GM13977 (cell line): ENCODE measurements at regions not wholly inside any gene's neighbourhood (a gene's known extent, or its start where the extent isn't known, plus 50 kb on each side); places are given as distances from the start of the nearest gene placed in this dataset.

ENCODE experiments used
- DNase-seq: peaks from one replicate; pipeline ENCODE4 v3.0.0; 2012; ENCODE audit warnings: low spot score
- in situ Hi-C: fragments of 300-500 bp; cut with MboI; formaldehyde crosslinking; loops from one replicate; pipeline ENCODE4 v1.12.0; 2022; ENCODE audit warnings: low sequenced_read_pairs, low pct_unique_long_range_greater_than_20kb, mixed read lengths, inconsistent platforms; ENCODE audit not compliant: unreplicated experiment
- TF ChIP-seq, protein P1 (sequence below): IDR thresholded peaks from 2 replicates; pipeline ENCODE4 v1.5.1; 2012; ENCODE audit warnings: mild to moderate bottlenecking, control low read depth; ENCODE audit not compliant: insufficient read depth; ENCODE audit errors: extremely low read depth, missing control alignments

DNA sequence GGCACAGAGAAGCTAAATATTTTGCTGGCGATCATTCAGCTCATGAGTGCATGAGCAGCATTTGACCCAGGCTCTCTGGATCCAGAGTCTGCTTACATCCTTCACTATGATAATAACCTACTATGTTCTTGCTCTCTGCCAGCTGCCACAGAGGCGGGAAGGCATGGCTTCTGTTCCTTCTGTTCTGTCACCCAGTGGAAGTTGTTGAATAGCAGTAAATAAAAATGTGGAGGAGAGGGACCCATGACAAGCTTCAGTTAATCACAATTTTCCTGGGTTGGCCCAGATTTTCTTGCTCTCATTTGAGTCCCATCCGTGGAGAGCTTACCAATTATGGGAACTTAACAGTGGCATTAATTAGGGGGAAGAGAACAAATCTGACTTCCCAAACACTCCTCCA lies 250.1 kb upstream of the NOCT start:
- no peak for DNase-seq
- in situ Hi-C loops = no loop called here
- TF ChIP-seq, protein P1, sequence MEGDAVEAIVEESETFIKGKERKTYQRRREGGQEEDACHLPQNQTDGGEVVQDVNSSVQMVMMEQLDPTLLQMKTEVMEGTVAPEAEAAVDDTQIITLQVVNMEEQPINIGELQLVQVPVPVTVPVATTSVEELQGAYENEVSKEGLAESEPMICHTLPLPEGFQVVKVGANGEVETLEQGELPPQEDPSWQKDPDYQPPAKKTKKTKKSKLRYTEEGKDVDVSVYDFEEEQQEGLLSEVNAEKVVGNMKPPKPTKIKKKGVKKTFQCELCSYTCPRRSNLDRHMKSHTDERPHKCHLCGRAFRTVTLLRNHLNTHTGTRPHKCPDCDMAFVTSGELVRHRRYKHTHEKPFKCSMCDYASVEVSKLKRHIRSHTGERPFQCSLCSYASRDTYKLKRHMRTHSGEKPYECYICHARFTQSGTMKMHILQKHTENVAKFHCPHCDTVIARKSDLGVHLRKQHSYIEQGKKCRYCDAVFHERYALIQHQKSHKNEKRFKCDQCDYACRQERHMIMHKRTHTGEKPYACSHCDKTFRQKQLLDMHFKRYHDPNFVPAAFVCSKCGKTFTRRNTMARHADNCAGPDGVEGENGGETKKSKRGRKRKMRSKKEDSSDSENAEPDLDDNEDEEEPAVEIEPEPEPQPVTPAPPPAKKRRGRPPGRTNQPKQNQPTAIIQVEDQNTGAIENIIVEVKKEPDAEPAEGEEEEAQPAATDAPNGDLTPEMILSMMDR = no peak

DNA sequence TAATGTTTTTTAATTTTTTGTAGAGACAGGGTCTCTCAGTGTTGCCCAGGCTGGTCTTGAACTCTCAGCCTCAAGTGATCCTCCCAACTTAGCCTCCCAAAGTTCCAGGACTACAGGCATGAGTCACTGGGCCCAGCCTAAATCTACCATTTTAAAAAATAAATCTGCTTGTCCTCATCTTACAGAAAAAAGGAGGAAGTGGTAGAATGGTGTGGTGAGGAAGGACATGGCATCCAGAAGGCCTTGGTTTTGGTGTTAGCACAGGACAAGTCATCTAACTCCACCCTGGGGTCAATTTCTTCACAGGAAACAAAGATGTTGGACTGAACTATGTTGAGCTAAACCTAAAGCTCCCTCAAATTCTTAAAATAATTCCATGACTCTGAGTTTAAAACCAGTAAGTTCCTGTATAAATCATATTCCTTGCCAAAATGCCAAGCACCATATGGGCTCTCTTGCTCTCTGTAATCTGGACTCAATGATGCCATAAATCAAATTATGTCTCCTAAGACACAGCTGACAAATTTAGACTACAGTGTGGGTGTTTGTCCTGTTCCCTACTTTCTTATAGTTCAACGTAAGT lies 253.9 kb upstream of the NOCT start:
- no peak for DNase-seq
- in situ Hi-C loops = no loop called here
- TF ChIP-seq, protein P1 = no peak

DNA sequence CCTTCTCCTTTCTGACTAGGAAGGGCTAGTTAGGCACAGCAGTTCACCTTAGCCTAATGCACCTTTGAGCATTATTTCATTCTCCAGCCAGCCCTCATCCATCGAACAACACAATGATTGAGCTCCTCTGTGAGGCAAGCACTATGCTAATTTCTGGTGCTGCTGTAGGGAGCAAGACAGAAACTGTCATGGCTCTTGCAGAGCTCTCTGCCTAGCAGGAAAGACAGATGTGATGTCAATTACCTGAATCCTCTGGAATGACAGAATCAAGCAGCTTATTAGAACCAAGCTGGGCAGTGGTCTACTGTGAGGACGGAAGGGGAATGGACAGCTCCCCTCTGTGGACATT lies 256.1 kb upstream of the NOCT start:
- TF ChIP-seq, protein P1 = no peak
- in situ Hi-C loops = no loop called here
- DNase-seq = no peak

DNA sequence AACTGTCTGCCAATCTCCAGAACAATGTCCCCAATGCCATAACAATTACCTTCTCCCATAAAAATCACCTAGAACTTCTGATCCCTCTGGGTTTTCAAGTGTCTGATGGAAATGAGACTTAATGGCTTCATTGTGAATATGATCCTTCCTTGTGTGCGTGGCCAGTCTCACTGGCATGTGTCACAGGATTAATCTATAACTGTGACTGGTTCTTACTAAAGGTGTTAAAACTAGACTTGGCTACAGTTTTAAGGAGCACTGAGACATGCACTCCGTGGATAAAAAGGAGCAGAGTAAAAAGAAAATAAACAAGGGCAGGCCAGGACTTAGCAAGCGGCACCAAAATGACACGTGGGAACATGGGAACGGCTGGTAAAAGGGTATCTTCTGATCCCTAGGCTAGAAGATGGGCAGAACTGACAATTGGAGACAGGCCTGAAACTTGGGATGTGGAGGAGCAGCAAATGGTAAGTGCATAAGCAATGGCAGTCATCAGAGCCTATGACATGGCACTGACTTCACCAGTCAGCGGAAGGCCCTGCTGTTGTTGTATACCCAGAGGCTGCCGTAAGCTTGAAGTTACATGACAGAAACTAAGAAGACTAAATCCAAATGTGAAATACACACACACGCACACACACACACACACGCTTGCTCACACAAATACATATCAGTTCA lies 256.6 kb upstream of the NOCT start:
- DNase-seq = no peak
- in situ Hi-C loops = no loop called here
- TF ChIP-seq, protein P1 = no peak

DNA sequence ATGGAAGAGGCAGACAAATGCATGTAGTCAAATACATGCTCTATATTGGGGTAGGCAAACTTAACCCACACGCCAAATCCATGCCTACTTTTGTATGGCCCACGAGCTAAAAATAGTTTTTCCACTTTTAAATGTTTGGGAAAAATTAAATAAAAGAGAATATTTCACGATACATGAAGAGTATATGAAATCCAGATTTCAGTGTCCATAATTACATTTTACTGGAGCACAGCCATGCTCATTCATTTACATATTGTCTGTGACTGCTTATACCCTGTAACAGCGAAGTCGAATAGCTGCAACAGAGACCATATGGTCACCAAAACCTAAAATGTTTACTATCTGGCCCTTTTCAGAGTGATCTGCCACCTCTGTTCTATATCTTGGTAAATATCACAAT lies 257.4 kb upstream of the NOCT start:
- DNase-seq = no peak
- in situ Hi-C loops = no loop called here
- TF ChIP-seq, protein P1 = no peak

DNA sequence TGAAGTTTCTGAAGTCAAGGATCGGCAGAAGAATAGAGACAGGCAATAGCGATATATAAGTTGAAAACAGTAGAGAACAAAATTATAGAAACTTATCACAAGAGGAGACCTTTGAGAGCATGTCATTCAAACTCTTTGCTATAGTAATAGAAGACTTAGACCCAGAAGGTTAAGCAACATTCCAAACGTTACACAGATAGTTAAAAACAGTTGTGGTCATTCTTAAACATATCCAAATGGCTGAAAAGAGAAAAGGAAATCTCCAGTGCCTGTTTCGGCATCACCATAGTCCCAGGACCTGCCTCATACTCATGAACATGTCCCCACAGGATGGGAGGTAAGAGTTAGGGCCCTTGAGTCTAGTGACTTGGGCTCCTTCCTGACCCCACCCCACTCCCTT lies 258.1 kb upstream of the NOCT start:
- TF ChIP-seq, protein P1 = no peak
- DNase-seq = no peak
- in situ Hi-C loops = no loop called here

DNA sequence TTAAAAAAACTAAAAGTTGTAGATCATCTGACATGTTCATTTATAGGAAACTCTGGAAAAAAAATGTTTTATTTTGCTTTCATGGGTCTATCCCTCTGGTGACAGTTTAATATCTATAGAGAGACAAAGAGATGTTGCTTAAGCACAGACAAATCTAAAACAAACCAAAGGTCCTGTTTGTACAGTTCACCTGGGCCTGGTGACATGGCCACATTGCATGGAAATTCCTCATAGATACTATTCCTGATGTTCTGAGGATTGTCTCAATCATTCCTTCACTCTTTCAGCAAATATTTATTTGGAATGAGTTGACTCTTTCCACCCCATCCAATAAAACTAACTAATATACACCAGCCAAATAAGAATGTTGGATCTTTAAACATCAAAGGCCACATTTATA lies 259.1 kb upstream of the NOCT start:
- DNase-seq = no peak
- TF ChIP-seq, protein P1 = no peak
- in situ Hi-C loops = no loop called here
